ENCODE measurements at regions not wholly inside any gene's neighbourhood (a gene's known extent, or its start where the extent isn't known, plus 50 kb on each side); places are given as distances from the start of the nearest gene placed in this dataset.

- Mint-ChIP-seq H3K4me1 (peaks cover 5% of the 10 kb centered on the region), H3K27ac (no peak overlapping the region), H3K9me3 (peaks cover 28% of the 10 kb centered on the region), H3K4me3 (no peak overlapping the region), H3K27me3 (ENCODE audit: low read depth, poor library complexity) (peaks cover 7% of the 10 kb centered on the region), H3K36me3 (ENCODE audit: low read depth) (peaks cover 6% of the 10 kb centered on the region)
- no peak for DNase-seq
- no peak for TF ChIP-seq CTCF (IDR thresholded peaks at IDR 0.05)
These were observed 391.0 kb downstream of the SOX11 start for GRCh38 chr2:6083136-6083535.

GRCh38 chr2:6089474-6089873 lies 397.3 kb downstream of the SOX11 start:
- TF ChIP-seq CTCF (IDR thresholded peaks at IDR 0.05) = no peak
- no peak overlapping the region for H3K27ac Mint-ChIP-seq
- peaks cover 6% of the 10 kb centered on the region for H3K36me3 Mint-ChIP-seq (ENCODE audit: low read depth)
- H3K4me1 Mint-ChIP-seq = no peaks in the 10 kb centered on the region
- H3K4me3 Mint-ChIP-seq = no peak overlapping the region
- DNase-seq = no peak
- H3K27me3 Mint-ChIP-seq (ENCODE audit: low read depth, poor library complexity) = peaks cover 3% of the 10 kb centered on the region
- H3K9me3 Mint-ChIP-seq = peaks cover 35% of the 10 kb centered on the region

GRCh38 chr2:6103372-6103771 lies 411.2 kb downstream of the SOX11 start:
- Mint-ChIP-seq H3K36me3 (ENCODE audit: low read depth) (no peaks in the 10 kb centered on the region), H3K27ac (no peak overlapping the region), H3K4me1 (no peaks in the 10 kb centered on the region), H3K9me3 (peaks cover 7% of the 10 kb centered on the region), H3K4me3 (no peak overlapping the region), H3K27me3 (ENCODE audit: low read depth, poor library complexity) (peaks cover 6% of the 10 kb centered on the region)
- TF ChIP-seq CTCF (IDR thresholded peaks at IDR 0.05) = no peak
- DNase-seq = no peak

GRCh38 chr2:6103949-6104348 lies 411.8 kb downstream of the SOX11 start:
- no peaks in the 10 kb centered on the region for H3K4me1 Mint-ChIP-seq
- H3K4me3 Mint-ChIP-seq = no peak overlapping the region
- TF ChIP-seq CTCF (IDR thresholded peaks at IDR 0.05) = no peak
- peaks cover 7% of the 10 kb centered on the region for H3K9me3 Mint-ChIP-seq
- no peak overlapping the region for H3K27ac Mint-ChIP-seq
- no peak for DNase-seq
- H3K36me3 Mint-ChIP-seq (ENCODE audit: low read depth) = no peaks in the 10 kb centered on the region
- H3K27me3 Mint-ChIP-seq (ENCODE audit: low read depth, poor library complexity) = peaks cover 6% of the 10 kb centered on the region

- DNase-seq = no peak
- no peaks in the 10 kb centered on the region for H3K36me3 Mint-ChIP-seq (ENCODE audit: low read depth)
- no peaks in the 10 kb centered on the region for H3K4me1 Mint-ChIP-seq
- no peak for TF ChIP-seq CTCF (IDR thresholded peaks at IDR 0.05)
- no peak overlapping the region for H3K27ac Mint-ChIP-seq
- no peak overlapping the region for H3K4me3 Mint-ChIP-seq
- H3K27me3 Mint-ChIP-seq (ENCODE audit: low read depth, poor library complexity) = peaks cover 2% of the 10 kb centered on the region
- peaks cover 6% of the 10 kb centered on the region for H3K9me3 Mint-ChIP-seq
These were observed 415.1 kb downstream of the SOX11 start for GRCh38 chr2:6107290-6107689.

- Mint-ChIP-seq H3K27me3 (ENCODE audit: low read depth, poor library complexity) (no peaks in the 10 kb centered on the region), H3K4me1 (no peaks in the 10 kb centered on the region), H3K36me3 (ENCODE audit: low read depth) (no peaks in the 10 kb centered on the region)
These were observed 417.6 kb downstream of the SOX11 start for GRCh38 chr2:6109831-6110230.

More at GRCh38 chr2:6109831-6110230, 417.6 kb downstream of the SOX11 start:
- no peaks in the 10 kb centered on the region for H3K9me3 Mint-ChIP-seq
- no peak overlapping the region for H3K4me3 Mint-ChIP-seq
- TF ChIP-seq CTCF (IDR thresholded peaks at IDR 0.05) = no peak
- H3K27ac Mint-ChIP-seq = no peak overlapping the region
- no peak for DNase-seq
